Body of pancreas (tissue), 4 donors: ENCODE measurements at regions not wholly inside any gene's neighbourhood (a gene's known extent, or its start where the extent isn't known, plus 50 kb on each side); places are given as distances from the start of the nearest gene placed in this dataset.

Experiments
- CTCF ChIP-seq, 7 experiments: fragments of 450-650 bp in 4 of 7; fragments of 200-600 bp in 3 of 7; sonication (generic) in 3 of 7; IDR thresholded peaks; one replicate each; pipeline ENCODE4 v1.5.1; 2016 to 2019; ENCODE audit warnings: antibody characterized with exemption in 7 of 7
- POLR2A ChIP-seq, 3 donors: fragments of 450-650 bp; IDR thresholded peaks; one replicate each; pipeline ENCODE4 v1.6.1; 2016; ENCODE audit warnings: antibody characterized with exemption in 3 of 3, mild to moderate bottlenecking in 2 of 3

GRCh38 chr1:232481091-232481490 is 148.8 kb downstream of the SIPA1L2 start:
- TF ChIP-seq CTCF (IDR thresholded peaks at IDR 0.05): no peak
- TF ChIP-seq POLR2A (IDR thresholded peaks at IDR 0.05): no peak
